ENCODE measurements at regions not wholly inside any gene's neighbourhood (a gene's known extent, or its start where the extent isn't known, plus 50 kb on each side); places are given as distances from the start of the nearest gene placed in this dataset.

GRCh38 chr11:57069942-57070341 lies 81.2 kb downstream of the OR5AK2 start:
- no peak for TF ChIP-seq CTCF (conservative IDR thresholded peaks at IDR 0.05; ENCODE audit: low read depth)
- no peak for DNase-seq (ENCODE audit: low spot score)
- no peak overlapping the region for H3K27ac ChIP-seq
- POLR2A ChIA-PET (ENCODE audit: low non-redundant PET), result no interaction called here
- CTCF ChIA-PET, result no interaction called here

- no peak overlapping the region for H3K27ac ChIP-seq
- no peak for TF ChIP-seq CTCF (conservative IDR thresholded peaks at IDR 0.05; ENCODE audit: low read depth)
- ChIA-PET CTCF (no interaction called here), POLR2A (ENCODE audit: low non-redundant PET) (no interaction called here)
- DNase-seq (ENCODE audit: low spot score), result no peak
These were observed 83.1 kb downstream of the OR5AK2 start for GRCh38 chr11:57071829-57072228.

- POLR2A ChIA-PET (ENCODE audit: low non-redundant PET), result no interaction called here
These were observed 83.9 kb downstream of the OR5AK2 start for GRCh38 chr11:57072640-57073039.

GRCh38 chr11:57073128-57073527 lies 84.4 kb downstream of the OR5AK2 start:
- peak overlapping the region; percentile 64; the same call in 1 of the 2 replicates for H3K27ac ChIP-seq
- no peak for TF ChIP-seq CTCF (conservative IDR thresholded peaks at IDR 0.05; ENCODE audit: low read depth)
- no peak for DNase-seq (ENCODE audit: low spot score)
- CTCF ChIA-PET, result no interaction called here
- POLR2A ChIA-PET (ENCODE audit: low non-redundant PET), result no interaction called here

More at GRCh38 chr11:57072640-57073039, 83.9 kb downstream of the OR5AK2 start:
- CTCF ChIA-PET, result no interaction called here
- no peak overlapping the region for H3K27ac ChIP-seq
- no peak for TF ChIP-seq CTCF (conservative IDR thresholded peaks at IDR 0.05; ENCODE audit: low read depth)
- DNase-seq (ENCODE audit: low spot score), result peak; percentile 92

- DNase-seq (ENCODE audit: low spot score), result no peak
- ChIA-PET POLR2A (ENCODE audit: low non-redundant PET) (no interaction called here), CTCF (interaction anchor here (0.6 kb wide), 1 partner anchor 243 kb away, joined by 5 read pairs; no protein-coding TSS in a partner anchor)
- no peak overlapping the region for H3K27ac ChIP-seq
- no peak for TF ChIP-seq CTCF (conservative IDR thresholded peaks at IDR 0.05; ENCODE audit: low read depth)
These were observed 92.6 kb downstream of the OR5AK2 start for GRCh38 chr11:57081356-57081755.

GRCh38 chr11:57082125-57082524 lies 93.4 kb downstream of the OR5AK2 start:
- no peak for DNase-seq (ENCODE audit: low spot score)
- CTCF ChIA-PET, result interaction anchor here (0.6 kb wide), 1 partner anchor 393 kb away, joined by 4 read pairs; no protein-coding TSS in a partner anchor
- POLR2A ChIA-PET (ENCODE audit: low non-redundant PET), result no interaction called here
- H3K27ac ChIP-seq, result no peak overlapping the region
- no peak for TF ChIP-seq CTCF (conservative IDR thresholded peaks at IDR 0.05; ENCODE audit: low read depth)
